ENCODE measurements at regions not wholly inside any gene's neighbourhood (a gene's known extent, or its start where the extent isn't known, plus 50 kb on each side); places are given as distances from the start of the nearest gene placed in this dataset.

- no peak for TF ChIP-seq EZH2 (IDR thresholded peaks at IDR 0.05; ENCODE audit: low read depth)
- TF ChIP-seq, protein P1, sequence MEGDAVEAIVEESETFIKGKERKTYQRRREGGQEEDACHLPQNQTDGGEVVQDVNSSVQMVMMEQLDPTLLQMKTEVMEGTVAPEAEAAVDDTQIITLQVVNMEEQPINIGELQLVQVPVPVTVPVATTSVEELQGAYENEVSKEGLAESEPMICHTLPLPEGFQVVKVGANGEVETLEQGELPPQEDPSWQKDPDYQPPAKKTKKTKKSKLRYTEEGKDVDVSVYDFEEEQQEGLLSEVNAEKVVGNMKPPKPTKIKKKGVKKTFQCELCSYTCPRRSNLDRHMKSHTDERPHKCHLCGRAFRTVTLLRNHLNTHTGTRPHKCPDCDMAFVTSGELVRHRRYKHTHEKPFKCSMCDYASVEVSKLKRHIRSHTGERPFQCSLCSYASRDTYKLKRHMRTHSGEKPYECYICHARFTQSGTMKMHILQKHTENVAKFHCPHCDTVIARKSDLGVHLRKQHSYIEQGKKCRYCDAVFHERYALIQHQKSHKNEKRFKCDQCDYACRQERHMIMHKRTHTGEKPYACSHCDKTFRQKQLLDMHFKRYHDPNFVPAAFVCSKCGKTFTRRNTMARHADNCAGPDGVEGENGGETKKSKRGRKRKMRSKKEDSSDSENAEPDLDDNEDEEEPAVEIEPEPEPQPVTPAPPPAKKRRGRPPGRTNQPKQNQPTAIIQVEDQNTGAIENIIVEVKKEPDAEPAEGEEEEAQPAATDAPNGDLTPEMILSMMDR (conservative IDR thresholded peaks at IDR 0.05): no peak
Measured at GRCh38 chr15:79171320-79172031, 80.9 kb upstream of the RASGRF1 start.
